Neural crest cell (in vitro differentiated cells): ENCODE measurements at regions not wholly inside any gene's neighbourhood (a gene's known extent, or its start where the extent isn't known, plus 50 kb on each side); places are given as distances from the start of the nearest gene placed in this dataset.
A peak's percentile ranks its signal among the peaks of the same experiment; 100 is the strongest.

ENCODE experiments used
- DNase-seq: peaks from one replicate; pipeline ENCODE4 v3.0.0; 2021; ENCODE audit warnings: low read depth, mixed read lengths, low spot score
- H3K27ac Mint-ChIP-seq: one replicate; pipeline ENCODE4 v1.8.0; 2021; ENCODE audit warnings: mild to moderate bottlenecking, mixed read lengths; ENCODE audit not compliant: unreplicated experiment
- H3K27me3 Mint-ChIP-seq: 2 replicates; pipeline ENCODE4 v1.8.0; 2021; ENCODE audit warnings: low read depth, mild to moderate bottlenecking, mixed read lengths
- H3K36me3 Mint-ChIP-seq: 2 replicates; pipeline ENCODE4 v1.8.0; 2021; ENCODE audit warnings: low read depth, mild to moderate bottlenecking, mixed read lengths
- H3K4me1 Mint-ChIP-seq: 2 replicates; pipeline ENCODE4 v1.8.0; 2021; ENCODE audit warnings: mixed read lengths
- H3K4me3 Mint-ChIP-seq: one replicate; pipeline ENCODE4 v1.8.0; 2021; ENCODE audit warnings: mild to moderate bottlenecking, mixed read lengths
- H3K9me3 Mint-ChIP-seq: 2 replicates; pipeline ENCODE4 v1.8.0; 2021; ENCODE audit warnings: mixed read lengths
- TF ChIP-seq, protein P1 (sequence below): fragments of 200-600 bp; sonication (generic); conservative IDR thresholded peaks from 2 replicates; pipeline ENCODE4 v1.5.0; 2021; ENCODE audit warnings: antibody characterized with exemption, mild to moderate bottlenecking

DNA sequence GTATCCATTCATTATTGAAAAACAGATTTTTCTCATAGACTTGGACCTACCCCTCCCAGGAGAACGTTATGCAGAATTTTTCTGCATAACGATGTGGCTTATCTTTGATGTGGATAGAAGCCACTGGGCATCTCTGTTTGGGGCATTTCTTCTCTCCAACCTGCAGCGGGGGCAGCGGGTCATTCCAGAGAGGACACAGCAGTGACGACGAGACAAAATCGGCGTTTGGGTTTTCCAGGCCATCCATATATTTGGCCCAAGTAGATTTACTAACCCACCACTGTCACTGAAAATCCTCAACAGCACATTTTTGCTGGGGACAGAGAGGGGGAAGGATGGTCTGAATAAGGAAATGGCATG is 299.3 kb upstream of the PITRM1 start:
- no peak for DNase-seq
- TF ChIP-seq, protein P1, sequence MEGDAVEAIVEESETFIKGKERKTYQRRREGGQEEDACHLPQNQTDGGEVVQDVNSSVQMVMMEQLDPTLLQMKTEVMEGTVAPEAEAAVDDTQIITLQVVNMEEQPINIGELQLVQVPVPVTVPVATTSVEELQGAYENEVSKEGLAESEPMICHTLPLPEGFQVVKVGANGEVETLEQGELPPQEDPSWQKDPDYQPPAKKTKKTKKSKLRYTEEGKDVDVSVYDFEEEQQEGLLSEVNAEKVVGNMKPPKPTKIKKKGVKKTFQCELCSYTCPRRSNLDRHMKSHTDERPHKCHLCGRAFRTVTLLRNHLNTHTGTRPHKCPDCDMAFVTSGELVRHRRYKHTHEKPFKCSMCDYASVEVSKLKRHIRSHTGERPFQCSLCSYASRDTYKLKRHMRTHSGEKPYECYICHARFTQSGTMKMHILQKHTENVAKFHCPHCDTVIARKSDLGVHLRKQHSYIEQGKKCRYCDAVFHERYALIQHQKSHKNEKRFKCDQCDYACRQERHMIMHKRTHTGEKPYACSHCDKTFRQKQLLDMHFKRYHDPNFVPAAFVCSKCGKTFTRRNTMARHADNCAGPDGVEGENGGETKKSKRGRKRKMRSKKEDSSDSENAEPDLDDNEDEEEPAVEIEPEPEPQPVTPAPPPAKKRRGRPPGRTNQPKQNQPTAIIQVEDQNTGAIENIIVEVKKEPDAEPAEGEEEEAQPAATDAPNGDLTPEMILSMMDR, result no peak
- Mint-ChIP-seq H3K27me3 (no peaks in the 10 kb centered on the region), H3K27ac (peak overlapping the region; percentile 98), H3K4me1 (peaks cover 76% of the 10 kb centered on the region), H3K36me3 (no peaks in the 10 kb centered on the region), H3K9me3 (no peaks in the 10 kb centered on the region), H3K4me3 (peak overlapping the region; percentile 36)

DNA sequence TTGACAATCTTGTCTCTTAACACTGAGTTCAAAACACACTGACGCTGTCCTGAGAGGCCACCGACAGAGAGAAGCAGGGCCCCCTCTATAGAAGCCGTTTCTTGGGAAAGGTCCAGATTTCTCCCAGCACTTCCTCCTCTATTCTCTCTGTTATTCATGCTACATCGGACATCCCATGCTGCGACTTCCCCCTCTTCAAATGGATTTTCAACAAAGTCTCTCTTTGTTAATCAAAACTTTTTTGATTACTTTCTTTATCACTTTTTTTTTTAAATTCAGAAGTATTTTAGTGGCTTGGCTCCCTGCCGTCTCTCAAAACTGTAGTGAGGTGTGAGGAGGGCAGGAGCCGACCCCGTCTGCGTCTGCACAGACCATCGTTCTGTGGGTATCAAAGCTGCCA is 298.9 kb upstream of the PITRM1 start:
- H3K9me3 Mint-ChIP-seq, result no peaks in the 10 kb centered on the region
- no peaks in the 10 kb centered on the region for H3K36me3 Mint-ChIP-seq
- peak overlapping the region; percentile 81 for H3K27ac Mint-ChIP-seq
- H3K4me1 Mint-ChIP-seq, result peaks cover 76% of the 10 kb centered on the region
- no peaks in the 10 kb centered on the region for H3K27me3 Mint-ChIP-seq
- H3K4me3 Mint-ChIP-seq, result peak overlapping the region; percentile 36
- TF ChIP-seq, protein P1, result no peak
- no peak for DNase-seq

DNA sequence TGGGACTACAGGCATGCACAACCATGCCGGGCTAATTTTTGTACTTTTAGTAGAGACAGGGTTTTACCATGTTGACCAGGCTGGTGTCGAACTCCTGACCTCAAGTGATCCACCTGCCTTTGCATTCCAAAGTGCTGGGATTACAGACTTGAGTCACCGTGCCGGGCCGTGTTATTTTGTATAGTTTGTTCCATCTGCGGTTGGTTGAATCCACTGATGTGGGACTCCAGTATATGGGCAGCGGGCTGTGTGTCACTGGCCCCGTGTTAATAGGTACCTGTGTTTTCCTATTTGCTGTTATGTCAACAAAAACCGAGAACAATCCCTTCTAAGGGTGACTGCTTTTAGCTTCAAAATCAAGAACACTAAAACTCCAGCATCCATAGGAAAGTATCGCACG is 297.6 kb upstream of the PITRM1 start:
- H3K4me1 Mint-ChIP-seq, result peaks cover 71% of the 10 kb centered on the region
- H3K27me3 Mint-ChIP-seq, result no peaks in the 10 kb centered on the region
- no peaks in the 10 kb centered on the region for H3K36me3 Mint-ChIP-seq
- TF ChIP-seq, protein P1, result no peak
- no peak for DNase-seq
- peak overlapping the region; percentile 24 for H3K4me3 Mint-ChIP-seq
- peak overlapping the region; percentile 57 for H3K27ac Mint-ChIP-seq
- no peaks in the 10 kb centered on the region for H3K9me3 Mint-ChIP-seq

GRCh38 chr10:3469639-3470020 is 297.0 kb upstream of the PITRM1 start:
- no peak for DNase-seq
- TF ChIP-seq, protein P1, result no peak
- H3K4me1 Mint-ChIP-seq, result peaks cover 75% of the 10 kb centered on the region
- no peaks in the 10 kb centered on the region for H3K27me3 Mint-ChIP-seq
- no peak overlapping the region for H3K4me3 Mint-ChIP-seq
- no peak overlapping the region for H3K27ac Mint-ChIP-seq
- H3K36me3 Mint-ChIP-seq, result no peaks in the 10 kb centered on the region
- no peaks in the 10 kb centered on the region for H3K9me3 Mint-ChIP-seq

GRCh38 chr10:3468919-3469638 is 296.5 kb upstream of the PITRM1 start:
- H3K27me3 Mint-ChIP-seq, result no peaks in the 10 kb centered on the region
- H3K4me3 Mint-ChIP-seq, result no peak overlapping the region
- no peaks in the 10 kb centered on the region for H3K36me3 Mint-ChIP-seq
- TF ChIP-seq, protein P1, result no peak
- H3K9me3 Mint-ChIP-seq, result no peaks in the 10 kb centered on the region
- DNase-seq, result no peak
- H3K4me1 Mint-ChIP-seq, result peaks cover 76% of the 10 kb centered on the region
- H3K27ac Mint-ChIP-seq, result no peak overlapping the region
